ENCODE measurements at regions not wholly inside any gene's neighbourhood (a gene's known extent, or its start where the extent isn't known, plus 50 kb on each side); places are given as distances from the start of the nearest gene placed in this dataset.

- CTCF ChIA-PET: no interaction called here
- no peak overlapping the region for H3K4me3 ChIP-seq (ENCODE audit: low read depth in 2 of 2, low read length in 2 of 2)
- no peak overlapping the region for H3K27ac ChIP-seq (ENCODE audit: low read length)
- H3K36me3 ChIP-seq (ENCODE audit: control insufficient read depth, insufficient read depth, low read length): no peaks in the 10 kb centered on the region
- BruUV-seq (replicated peaks): no TSS peak
- ATAC-seq (no peak), DNase-seq (ENCODE audit: low read depth, low spot score) (no peak)
- H3K27me3 ChIP-seq (ENCODE audit: control insufficient read depth, insufficient read depth, low read length): no peaks in the 10 kb centered on the region; the same call in 1 of the 2 replicates
- H3K4me1 ChIP-seq (ENCODE audit: control insufficient read depth, insufficient read depth, low read length): no peaks in the 10 kb centered on the region
- TF ChIP-seq, protein P1, sequence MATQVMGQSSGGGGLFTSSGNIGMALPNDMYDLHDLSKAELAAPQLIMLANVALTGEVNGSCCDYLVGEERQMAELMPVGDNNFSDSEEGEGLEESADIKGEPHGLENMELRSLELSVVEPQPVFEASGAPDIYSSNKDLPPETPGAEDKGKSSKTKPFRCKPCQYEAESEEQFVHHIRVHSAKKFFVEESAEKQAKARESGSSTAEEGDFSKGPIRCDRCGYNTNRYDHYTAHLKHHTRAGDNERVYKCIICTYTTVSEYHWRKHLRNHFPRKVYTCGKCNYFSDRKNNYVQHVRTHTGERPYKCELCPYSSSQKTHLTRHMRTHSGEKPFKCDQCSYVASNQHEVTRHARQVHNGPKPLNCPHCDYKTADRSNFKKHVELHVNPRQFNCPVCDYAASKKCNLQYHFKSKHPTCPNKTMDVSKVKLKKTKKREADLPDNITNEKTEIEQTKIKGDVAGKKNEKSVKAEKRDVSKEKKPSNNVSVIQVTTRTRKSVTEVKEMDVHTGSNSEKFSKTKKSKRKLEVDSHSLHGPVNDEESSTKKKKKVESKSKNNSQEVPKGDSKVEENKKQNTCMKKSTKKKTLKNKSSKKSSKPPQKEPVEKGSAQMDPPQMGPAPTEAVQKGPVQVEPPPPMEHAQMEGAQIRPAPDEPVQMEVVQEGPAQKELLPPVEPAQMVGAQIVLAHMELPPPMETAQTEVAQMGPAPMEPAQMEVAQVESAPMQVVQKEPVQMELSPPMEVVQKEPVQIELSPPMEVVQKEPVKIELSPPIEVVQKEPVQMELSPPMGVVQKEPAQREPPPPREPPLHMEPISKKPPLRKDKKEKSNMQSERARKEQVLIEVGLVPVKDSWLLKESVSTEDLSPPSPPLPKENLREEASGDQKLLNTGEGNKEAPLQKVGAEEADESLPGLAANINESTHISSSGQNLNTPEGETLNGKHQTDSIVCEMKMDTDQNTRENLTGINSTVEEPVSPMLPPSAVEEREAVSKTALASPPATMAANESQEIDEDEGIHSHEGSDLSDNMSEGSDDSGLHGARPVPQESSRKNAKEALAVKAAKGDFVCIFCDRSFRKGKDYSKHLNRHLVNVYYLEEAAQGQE (IDR thresholded peaks at IDR 0.05; ENCODE audit: insufficient read depth in 1 of 2, low read depth in 2 of 2, low read length in 1 of 2): no peak
- TF ChIP-seq, protein P2, sequence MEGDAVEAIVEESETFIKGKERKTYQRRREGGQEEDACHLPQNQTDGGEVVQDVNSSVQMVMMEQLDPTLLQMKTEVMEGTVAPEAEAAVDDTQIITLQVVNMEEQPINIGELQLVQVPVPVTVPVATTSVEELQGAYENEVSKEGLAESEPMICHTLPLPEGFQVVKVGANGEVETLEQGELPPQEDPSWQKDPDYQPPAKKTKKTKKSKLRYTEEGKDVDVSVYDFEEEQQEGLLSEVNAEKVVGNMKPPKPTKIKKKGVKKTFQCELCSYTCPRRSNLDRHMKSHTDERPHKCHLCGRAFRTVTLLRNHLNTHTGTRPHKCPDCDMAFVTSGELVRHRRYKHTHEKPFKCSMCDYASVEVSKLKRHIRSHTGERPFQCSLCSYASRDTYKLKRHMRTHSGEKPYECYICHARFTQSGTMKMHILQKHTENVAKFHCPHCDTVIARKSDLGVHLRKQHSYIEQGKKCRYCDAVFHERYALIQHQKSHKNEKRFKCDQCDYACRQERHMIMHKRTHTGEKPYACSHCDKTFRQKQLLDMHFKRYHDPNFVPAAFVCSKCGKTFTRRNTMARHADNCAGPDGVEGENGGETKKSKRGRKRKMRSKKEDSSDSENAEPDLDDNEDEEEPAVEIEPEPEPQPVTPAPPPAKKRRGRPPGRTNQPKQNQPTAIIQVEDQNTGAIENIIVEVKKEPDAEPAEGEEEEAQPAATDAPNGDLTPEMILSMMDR (IDR thresholded peaks at IDR 0.05): no peak
- TF ChIP-seq TCF7L2 (IDR thresholded peaks at IDR 0.05; ENCODE audit: low read depth, low read length) (no peak), POLR2AphosphoS5 (IDR thresholded peaks at IDR 0.05; ENCODE audit: low read depth, low read length) (no peak), SIN3A (IDR thresholded peaks at IDR 0.05; ENCODE audit: borderline replicate concordance, insufficient read depth, low read depth, low read length) (no peak)
- H3K9me3 ChIP-seq (ENCODE audit: control insufficient read depth, insufficient read depth, low read depth, low read length): no peaks in the 10 kb centered on the region
- intact Hi-C loops (cut with micrococcal nuclease; ENCODE audit: unreplicated experiment) (no loop called here), in situ Hi-C loops (cut with HindIII; ENCODE audit: low pct_unique_long_range_greater_than_20kb, low sequenced_read_pairs) (no loop called here)
- POLR2A ChIA-PET: no interaction called here
These were observed 1385.4 kb downstream of the TBC1D22A start for GRCh38 chr22:48147831-48148230.

DNA sequence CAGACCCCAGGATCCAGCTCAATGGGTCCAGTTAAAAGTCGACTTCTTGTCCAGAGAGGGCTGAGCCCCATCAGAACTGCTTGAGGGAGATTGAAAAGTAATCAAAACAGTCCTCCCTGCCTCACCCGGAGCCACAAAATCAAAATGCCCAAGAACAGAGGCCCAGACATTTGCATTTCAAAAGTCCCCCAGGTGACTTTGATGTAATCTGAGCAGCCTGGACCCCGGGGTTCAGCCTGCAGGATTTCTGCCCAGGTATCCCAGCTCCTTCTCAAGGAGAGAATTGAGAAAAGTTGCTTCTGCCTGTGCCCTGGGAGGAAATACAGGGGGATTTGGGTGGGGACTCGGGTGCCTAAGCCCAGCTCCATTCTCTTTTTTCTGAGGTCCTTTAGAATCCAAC lies 1385.0 kb downstream of the TBC1D22A start:
- DNase-seq (ENCODE audit: low read depth, low spot score) (no peak), ATAC-seq (no peak)
- H3K27ac ChIP-seq (ENCODE audit: low read length): no peak overlapping the region

More for the DNA sequence above, 1385.0 kb downstream of the TBC1D22A start:
- ChIA-PET POLR2A (no interaction called here), CTCF (no interaction called here)
- TF ChIP-seq, protein P2 (IDR thresholded peaks at IDR 0.05): no peak
- intact Hi-C loops (cut with micrococcal nuclease; ENCODE audit: unreplicated experiment): no loop called here
- no TSS peak for BruUV-seq (replicated peaks)
- Histone ChIP-seq H3K9me3 (ENCODE audit: control insufficient read depth, insufficient read depth, low read depth, low read length) (no peaks in the 10 kb centered on the region), H3K27me3 (ENCODE audit: control insufficient read depth, insufficient read depth, low read length) (no peaks in the 10 kb centered on the region; the same call in 1 of the 2 replicates), H3K4me1 (ENCODE audit: control insufficient read depth, insufficient read depth, low read length) (no peaks in the 10 kb centered on the region), H3K36me3 (ENCODE audit: control insufficient read depth, insufficient read depth, low read length) (no peaks in the 10 kb centered on the region), H3K4me3 (ENCODE audit: low read depth in 2 of 2, low read length in 2 of 2) (no peak overlapping the region)
- in situ Hi-C loops (cut with HindIII; ENCODE audit: low pct_unique_long_range_greater_than_20kb, low sequenced_read_pairs): no loop called here

Measured in Panc1 (cell line).